ENCODE measurements at regions not wholly inside any gene's neighbourhood (a gene's known extent, or its start where the extent isn't known, plus 50 kb on each side); places are given as distances from the start of the nearest gene placed in this dataset.

DNA sequence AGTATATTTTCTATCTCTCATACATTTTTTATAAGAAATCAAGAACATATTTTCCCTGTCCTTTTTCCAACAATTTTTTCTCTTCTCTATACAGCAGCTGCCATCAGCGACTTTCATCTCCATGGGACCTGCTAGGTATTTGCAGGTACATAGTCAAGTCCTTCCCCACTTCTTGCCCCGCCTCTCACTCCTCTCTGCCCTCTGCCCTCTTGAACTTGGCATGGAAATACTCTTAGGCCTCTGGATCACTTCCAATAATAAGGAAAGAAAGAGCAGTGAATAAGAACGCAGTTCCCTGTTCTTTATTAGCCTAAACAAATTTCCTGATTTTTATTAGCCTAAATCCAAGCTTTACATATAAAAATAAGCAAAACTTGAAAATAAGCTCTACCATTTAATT, 353.1 kb downstream of the SEC23A start:
- TF ChIP-seq, protein P1, sequence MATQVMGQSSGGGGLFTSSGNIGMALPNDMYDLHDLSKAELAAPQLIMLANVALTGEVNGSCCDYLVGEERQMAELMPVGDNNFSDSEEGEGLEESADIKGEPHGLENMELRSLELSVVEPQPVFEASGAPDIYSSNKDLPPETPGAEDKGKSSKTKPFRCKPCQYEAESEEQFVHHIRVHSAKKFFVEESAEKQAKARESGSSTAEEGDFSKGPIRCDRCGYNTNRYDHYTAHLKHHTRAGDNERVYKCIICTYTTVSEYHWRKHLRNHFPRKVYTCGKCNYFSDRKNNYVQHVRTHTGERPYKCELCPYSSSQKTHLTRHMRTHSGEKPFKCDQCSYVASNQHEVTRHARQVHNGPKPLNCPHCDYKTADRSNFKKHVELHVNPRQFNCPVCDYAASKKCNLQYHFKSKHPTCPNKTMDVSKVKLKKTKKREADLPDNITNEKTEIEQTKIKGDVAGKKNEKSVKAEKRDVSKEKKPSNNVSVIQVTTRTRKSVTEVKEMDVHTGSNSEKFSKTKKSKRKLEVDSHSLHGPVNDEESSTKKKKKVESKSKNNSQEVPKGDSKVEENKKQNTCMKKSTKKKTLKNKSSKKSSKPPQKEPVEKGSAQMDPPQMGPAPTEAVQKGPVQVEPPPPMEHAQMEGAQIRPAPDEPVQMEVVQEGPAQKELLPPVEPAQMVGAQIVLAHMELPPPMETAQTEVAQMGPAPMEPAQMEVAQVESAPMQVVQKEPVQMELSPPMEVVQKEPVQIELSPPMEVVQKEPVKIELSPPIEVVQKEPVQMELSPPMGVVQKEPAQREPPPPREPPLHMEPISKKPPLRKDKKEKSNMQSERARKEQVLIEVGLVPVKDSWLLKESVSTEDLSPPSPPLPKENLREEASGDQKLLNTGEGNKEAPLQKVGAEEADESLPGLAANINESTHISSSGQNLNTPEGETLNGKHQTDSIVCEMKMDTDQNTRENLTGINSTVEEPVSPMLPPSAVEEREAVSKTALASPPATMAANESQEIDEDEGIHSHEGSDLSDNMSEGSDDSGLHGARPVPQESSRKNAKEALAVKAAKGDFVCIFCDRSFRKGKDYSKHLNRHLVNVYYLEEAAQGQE (IDR thresholded peaks at IDR 0.05; ENCODE audit: insufficient read depth in 1 of 2, low read depth in 2 of 2, low read length in 1 of 2) = no peak
- no peak for TF ChIP-seq SIN3A (IDR thresholded peaks at IDR 0.05; ENCODE audit: borderline replicate concordance, insufficient read depth, low read depth, low read length)
- no peak for TF ChIP-seq CTCF (IDR thresholded peaks at IDR 0.05)
- TF ChIP-seq POLR2AphosphoS5 (IDR thresholded peaks at IDR 0.05; ENCODE audit: low read depth, low read length) = no peak
- TF ChIP-seq TCF7L2 (IDR thresholded peaks at IDR 0.05; ENCODE audit: low read depth, low read length) = no peak
- no peak overlapping the region for H3K27ac ChIP-seq (ENCODE audit: low read length)
- H3K4me1 ChIP-seq (ENCODE audit: control insufficient read depth, insufficient read depth, low read length) = no peaks in the 10 kb centered on the region
- H3K9me3 ChIP-seq (ENCODE audit: control insufficient read depth, insufficient read depth, low read depth, low read length) = no peaks in the 10 kb centered on the region
- no TSS peak for BruUV-seq (replicated peaks)
- no peaks in the 10 kb centered on the region for H3K36me3 ChIP-seq (ENCODE audit: control insufficient read depth, insufficient read depth, low read length)
- in situ Hi-C loops (cut with HindIII; ENCODE audit: low pct_unique_long_range_greater_than_20kb, low sequenced_read_pairs) (no loop called here), intact Hi-C loops (cut with micrococcal nuclease; ENCODE audit: unreplicated experiment) (no loop called here)
- no peak for ATAC-seq
- no peak overlapping the region for H3K4me3 ChIP-seq (ENCODE audit: low read depth in 2 of 2, low read length in 2 of 2)
- ChIA-PET CTCF (no interaction called here), POLR2A (no interaction called here)
- no peaks in the 10 kb centered on the region for H3K27me3 ChIP-seq (ENCODE audit: control insufficient read depth, insufficient read depth, low read length)
- DNase-seq (ENCODE audit: low read depth, low spot score) = no peak

DNA sequence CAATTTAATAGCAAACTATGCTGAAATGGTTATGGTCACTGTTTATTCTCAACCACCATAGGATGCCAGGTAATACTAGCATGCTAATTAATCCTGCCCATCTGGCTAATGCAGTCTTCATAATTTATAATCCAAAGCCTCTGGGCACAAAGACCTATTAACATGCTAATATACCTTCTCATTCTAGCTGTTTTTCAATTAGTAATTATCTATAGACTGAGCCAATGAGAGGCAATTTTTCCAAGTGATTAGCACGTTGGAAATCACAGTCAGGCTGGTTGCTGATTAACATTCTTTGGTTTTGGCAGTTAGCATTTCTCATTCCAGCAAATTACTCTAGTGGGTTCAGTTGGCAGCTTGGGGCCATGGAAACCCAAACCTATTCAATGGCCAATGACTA, 357.2 kb downstream of the SEC23A start:
- CTCF ChIA-PET = no interaction called here
- Histone ChIP-seq H3K9me3 (ENCODE audit: control insufficient read depth, insufficient read depth, low read depth, low read length) (no peaks in the 10 kb centered on the region), H3K4me1 (ENCODE audit: control insufficient read depth, insufficient read depth, low read length) (no peaks in the 10 kb centered on the region), H3K4me3 (ENCODE audit: low read depth in 2 of 2, low read length in 2 of 2) (no peak overlapping the region), H3K27ac (ENCODE audit: low read length) (no peak overlapping the region), H3K27me3 (ENCODE audit: control insufficient read depth, insufficient read depth, low read length) (no peaks in the 10 kb centered on the region), H3K36me3 (ENCODE audit: control insufficient read depth, insufficient read depth, low read length) (no peaks in the 10 kb centered on the region)
- TF ChIP-seq POLR2AphosphoS5 (IDR thresholded peaks at IDR 0.05; ENCODE audit: low read depth, low read length) (no peak), CTCF (IDR thresholded peaks at IDR 0.05) (no peak), TCF7L2 (IDR thresholded peaks at IDR 0.05; ENCODE audit: low read depth, low read length) (no peak), SIN3A (IDR thresholded peaks at IDR 0.05; ENCODE audit: borderline replicate concordance, insufficient read depth, low read depth, low read length) (no peak)
- TF ChIP-seq, protein P1 (IDR thresholded peaks at IDR 0.05; ENCODE audit: insufficient read depth in 1 of 2, low read depth in 2 of 2, low read length in 1 of 2) = no peak
- DNase-seq (ENCODE audit: low read depth, low spot score) (no peak), ATAC-seq (no peak)
- BruUV-seq (replicated peaks) = no TSS peak
- POLR2A ChIA-PET = no interaction called here
- intact Hi-C loops (cut with micrococcal nuclease; ENCODE audit: unreplicated experiment) (no loop called here), in situ Hi-C loops (cut with HindIII; ENCODE audit: low pct_unique_long_range_greater_than_20kb, low sequenced_read_pairs) (no loop called here)

Measured in Panc1 (cell line).